WTC11 (cell line): ENCODE measurements at regions not wholly inside any gene's neighbourhood (a gene's known extent, or its start where the extent isn't known, plus 50 kb on each side); places are given as distances from the start of the nearest gene placed in this dataset.
A peak's percentile ranks its signal among the peaks of the same experiment; 100 is the strongest.

Experiments
- ATAC-seq: fragments of 200-7000 bp; cut with Tn5 transposase; 2 replicates; pipeline ENCODE4 v1.10.0; 2021; ENCODE audit warnings: mild to moderate bottlenecking, moderate library complexity
- CTCF ChIA-PET: fragments of 300-600 bp; sonication (Branson Sonifier 250); formaldehyde crosslinking; loops from one replicate; lab custom pipeline; 2021; ENCODE audit warnings: antibody characterized with exemption; lab: Charles Lee
- POLR2A ChIA-PET: fragments of 350-600 bp; sonication (Branson Sonifier 250); formaldehyde crosslinking; loops from one replicate; lab custom pipeline; 2021; ENCODE audit warnings: antibody characterized with exemption; lab: Charles Lee
- DNase-seq: peaks from one replicate; pipeline ENCODE4 v3.0.0; 2021; ENCODE audit warnings: low spot score
- H3K27ac Mint-ChIP-seq: 2 replicates; pipeline ENCODE4 v1.8.0; 2021; ENCODE audit warnings: mixed read lengths
- H3K27me3 Mint-ChIP-seq: 2 replicates; pipeline ENCODE4 v1.8.0; 2021; ENCODE audit warnings: low read depth, mild to moderate bottlenecking, moderate library complexity, mixed read lengths
- H3K36me3 Mint-ChIP-seq: 2 replicates; pipeline ENCODE4 v1.8.0; 2021; ENCODE audit warnings: mixed read lengths
- H3K4me1 Mint-ChIP-seq: 2 replicates; pipeline ENCODE4 v1.8.0; 2022; ENCODE audit warnings: mixed read lengths
- H3K4me3 Mint-ChIP-seq: 2 replicates; pipeline ENCODE4 v1.8.0; 2021; ENCODE audit warnings: mild to moderate bottlenecking, moderate library complexity, mixed read lengths
- H3K9me3 Mint-ChIP-seq: 2 replicates; pipeline ENCODE4 v1.8.0; 2021; ENCODE audit warnings: mixed read lengths
- ATF2 ChIP-seq: sonication (generic); formaldehyde crosslinking; IDR thresholded peaks from 2 replicates; pipeline ENCODE4 v1.8.1; 2022; ENCODE audit warnings: low read depth, missing genetic modification reagents, borderline replicate concordance
- ATF3 ChIP-seq: sonication (generic); formaldehyde crosslinking; conservative IDR thresholded peaks from 2 replicates; pipeline ENCODE4 v1.8.1; 2022; ENCODE audit warnings: mild to moderate bottlenecking, missing genetic modification reagents
- CBFB ChIP-seq: sonication (generic); formaldehyde crosslinking; IDR thresholded peaks from 2 replicates; pipeline ENCODE4 v1.8.1; 2022; ENCODE audit warnings: mild to moderate bottlenecking, low read depth, missing genetic modification reagents
- CREM ChIP-seq: sonication (generic); formaldehyde crosslinking; IDR thresholded peaks from 2 replicates; pipeline ENCODE4 v1.8.1; 2022; ENCODE audit warnings: mild to moderate bottlenecking, missing genetic modification reagents, moderate library complexity
- E2F1 ChIP-seq: sonication (generic); formaldehyde crosslinking; IDR thresholded peaks from 2 replicates; pipeline ENCODE4 v1.8.0; 2022; ENCODE audit warnings: mild to moderate bottlenecking, missing genetic modification reagents
- ETV6 ChIP-seq: sonication (generic); formaldehyde crosslinking; IDR thresholded peaks from 2 replicates; pipeline ENCODE4 v1.8.1; 2022; ENCODE audit warnings: mild to moderate bottlenecking, missing genetic modification reagents
- FOXJ3 ChIP-seq: sonication (generic); formaldehyde crosslinking; IDR thresholded peaks from 2 replicates; pipeline ENCODE4 v1.9.0; 2021; ENCODE audit warnings: missing genetic modification reagents, mild to moderate bottlenecking, borderline replicate concordance
- HMGXB4 ChIP-seq: sonication (generic); formaldehyde crosslinking; IDR thresholded peaks from 2 replicates; pipeline ENCODE4 v1.8.1; 2023; ENCODE audit warnings: mild to moderate bottlenecking, moderate library complexity, missing genetic modification reagents
- IRF1 ChIP-seq: sonication (generic); formaldehyde crosslinking; IDR thresholded peaks from 2 replicates; pipeline ENCODE4 v1.8.0; 2023; ENCODE audit warnings: missing genetic modification reagents
- IRF2 ChIP-seq: sonication (generic); formaldehyde crosslinking; IDR thresholded peaks from 2 replicates; pipeline ENCODE4 v1.8.0; 2022; ENCODE audit warnings: low read depth, missing genetic modification reagents, borderline replicate concordance
- MAX ChIP-seq: sonication (generic); formaldehyde crosslinking; IDR thresholded peaks from 2 replicates; pipeline ENCODE4 v1.8.0; 2022; ENCODE audit warnings: mild to moderate bottlenecking, missing genetic modification reagents
- MLX ChIP-seq: sonication (generic); formaldehyde crosslinking; IDR thresholded peaks from 2 replicates; pipeline ENCODE4 v1.8.1; 2023; ENCODE audit warnings: mild to moderate bottlenecking, missing genetic modification reagents, moderate library complexity
- MXD4 ChIP-seq: fragments of 250-450 bp; sonication (Bioruptor Pico); IDR thresholded peaks from 2 replicates; pipeline ENCODE4 v1.8.0; 2021; ENCODE audit warnings: mild to moderate bottlenecking, moderate library complexity, borderline replicate concordance
- MYBL2 ChIP-seq: sonication (generic); formaldehyde crosslinking; IDR thresholded peaks from 2 replicates; pipeline ENCODE4 v1.8.1; 2023; ENCODE audit warnings: mild to moderate bottlenecking, moderate library complexity, missing genetic modification reagents
- NFYB ChIP-seq: sonication (generic); formaldehyde crosslinking; conservative IDR thresholded peaks from 2 replicates; pipeline ENCODE4 v1.8.0; 2022; ENCODE audit warnings: low read depth, missing genetic modification reagents
- NR3C1 ChIP-seq: sonication (generic); formaldehyde crosslinking; conservative IDR thresholded peaks from 2 replicates; pipeline ENCODE4 v1.8.1; 2023; ENCODE audit warnings: low read depth, mild to moderate bottlenecking, missing genetic modification reagents
- PREB ChIP-seq: sonication (generic); formaldehyde crosslinking; IDR thresholded peaks from 2 replicates; pipeline ENCODE4 v1.8.1; 2022; ENCODE audit warnings: mild to moderate bottlenecking, missing genetic modification reagents, moderate library complexity, borderline replicate concordance
- RELA ChIP-seq: sonication (generic); formaldehyde crosslinking; IDR thresholded peaks from 2 replicates; pipeline ENCODE4 v1.8.1; 2022; ENCODE audit warnings: missing genetic modification reagents, mild to moderate bottlenecking, borderline replicate concordance
- SMAD4 ChIP-seq: sonication (generic); formaldehyde crosslinking; IDR thresholded peaks from 2 replicates; pipeline ENCODE4 v1.8.0; 2022; ENCODE audit warnings: mild to moderate bottlenecking, missing genetic modification reagents
- SOX15 ChIP-seq: fragments of 250-450 bp; sonication (Bioruptor Pico); IDR thresholded peaks from 2 replicates; pipeline ENCODE4 v1.9.0; 2021; ENCODE audit warnings: mild to moderate bottlenecking
- SP1 ChIP-seq: sonication (generic); formaldehyde crosslinking; conservative IDR thresholded peaks from 2 replicates; pipeline ENCODE4 v1.8.1; 2022; ENCODE audit warnings: missing genetic modification reagents
- STAT6 ChIP-seq: sonication (generic); formaldehyde crosslinking; conservative IDR thresholded peaks from 2 replicates; pipeline ENCODE4 v1.8.1; 2023; ENCODE audit warnings: mild to moderate bottlenecking, low read depth, missing genetic modification reagents, moderate library complexity
- ZBTB21 ChIP-seq: sonication (generic); formaldehyde crosslinking; IDR thresholded peaks from 2 replicates; pipeline ENCODE4 v1.8.1; 2023; ENCODE audit warnings: mild to moderate bottlenecking, missing genetic modification reagents, borderline replicate concordance
- ZNF121 ChIP-seq: sonication (generic); formaldehyde crosslinking; IDR thresholded peaks from 2 replicates; pipeline ENCODE4 v1.8.0; 2023; ENCODE audit warnings: missing genetic modification reagents
- ZSCAN18 ChIP-seq: fragments of 250-450 bp; sonication (Bioruptor Pico); IDR thresholded peaks from 2 replicates; pipeline ENCODE4 v2.1.2; 2022; ENCODE audit warnings: mild to moderate bottlenecking, moderate library complexity

- peaks cover 3% of the 10 kb centered on the region; the same call in 1 of the 2 replicates for H3K36me3 Mint-ChIP-seq
- ChIA-PET CTCF (no interaction called here), POLR2A (no interaction called here)
- TF ChIP-seq PREB, result no peak
- no peak for TF ChIP-seq IRF1 (CRISPR knock-in tag)
- no peak for TF ChIP-seq MXD4 (CRISPR knock-in tag)
- TF ChIP-seq E2F1 (CRISPR knock-in tag), result no peak
- TF ChIP-seq NR3C1 (CRISPR knock-in tag), result no peak
- no peak for TF ChIP-seq ATF2 (CRISPR knock-in tag)
- no peak for TF ChIP-seq CREM (CRISPR knock-in tag)
- TF ChIP-seq NFYB (CRISPR knock-in tag), result no peak
- no peak for TF ChIP-seq SMAD4
- no peak for TF ChIP-seq FOXJ3 (CRISPR knock-in tag)
- no peak overlapping the region for H3K27ac Mint-ChIP-seq
- no peak for DNase-seq
- no peaks in the 10 kb centered on the region for H3K9me3 Mint-ChIP-seq
- ATAC-seq, result no peak
- H3K4me1 Mint-ChIP-seq, result peaks cover 35% of the 10 kb centered on the region
- no peak overlapping the region for H3K4me3 Mint-ChIP-seq
- H3K27me3 Mint-ChIP-seq, result peaks cover 86% of the 10 kb centered on the region
Measured at GRCh38 chr18:28284132-28284531, 107.2 kb upstream of the CDH2 start.

GRCh38 chr18:28281400-28281799, 104.5 kb upstream of the CDH2 start:
- ChIA-PET CTCF (no interaction called here), POLR2A (no interaction called here)
- Mint-ChIP-seq H3K9me3 (no peaks in the 10 kb centered on the region), H3K36me3 (peaks cover 3% of the 10 kb centered on the region; the same call in 1 of the 2 replicates), H3K27ac (no peak overlapping the region), H3K4me3 (no peak overlapping the region), H3K27me3 (peaks cover 68% of the 10 kb centered on the region), H3K4me1 (peaks cover 23% of the 10 kb centered on the region)
- DNase-seq (no peak), ATAC-seq (peak; percentile 32; the same call in 1 of the 2 replicates)
- no peak for TF ChIP-seq SOX15 (CRISPR knock-in tag)
- TF ChIP-seq STAT6, result no peak
- TF ChIP-seq ETV6 (CRISPR knock-in tag), result no peak
- TF ChIP-seq ZSCAN18 (CRISPR knock-in tag), result no peak
- TF ChIP-seq RELA, result no peak
- TF ChIP-seq MLX (CRISPR knock-in tag), result no peak
- no peak for TF ChIP-seq HMGXB4 (CRISPR knock-in tag)
- TF ChIP-seq SP1, result no peak
- no peak for TF ChIP-seq MXD4 (CRISPR knock-in tag)
- TF ChIP-seq ZNF121, result no peak
- no peak for TF ChIP-seq IRF2 (CRISPR knock-in tag)
- no peak for TF ChIP-seq MAX (CRISPR knock-in tag)
- no peak for TF ChIP-seq CBFB (CRISPR knock-in tag)
- no peak for TF ChIP-seq MYBL2 (CRISPR knock-in tag)
- no peak for TF ChIP-seq ZBTB21 (CRISPR knock-in tag)
- TF ChIP-seq ATF3 (CRISPR knock-in tag), result no peak
